ENCODE measurements at regions not wholly inside any gene's neighbourhood (a gene's known extent, or its start where the extent isn't known, plus 50 kb on each side); places are given as distances from the start of the nearest gene placed in this dataset.

DNA sequence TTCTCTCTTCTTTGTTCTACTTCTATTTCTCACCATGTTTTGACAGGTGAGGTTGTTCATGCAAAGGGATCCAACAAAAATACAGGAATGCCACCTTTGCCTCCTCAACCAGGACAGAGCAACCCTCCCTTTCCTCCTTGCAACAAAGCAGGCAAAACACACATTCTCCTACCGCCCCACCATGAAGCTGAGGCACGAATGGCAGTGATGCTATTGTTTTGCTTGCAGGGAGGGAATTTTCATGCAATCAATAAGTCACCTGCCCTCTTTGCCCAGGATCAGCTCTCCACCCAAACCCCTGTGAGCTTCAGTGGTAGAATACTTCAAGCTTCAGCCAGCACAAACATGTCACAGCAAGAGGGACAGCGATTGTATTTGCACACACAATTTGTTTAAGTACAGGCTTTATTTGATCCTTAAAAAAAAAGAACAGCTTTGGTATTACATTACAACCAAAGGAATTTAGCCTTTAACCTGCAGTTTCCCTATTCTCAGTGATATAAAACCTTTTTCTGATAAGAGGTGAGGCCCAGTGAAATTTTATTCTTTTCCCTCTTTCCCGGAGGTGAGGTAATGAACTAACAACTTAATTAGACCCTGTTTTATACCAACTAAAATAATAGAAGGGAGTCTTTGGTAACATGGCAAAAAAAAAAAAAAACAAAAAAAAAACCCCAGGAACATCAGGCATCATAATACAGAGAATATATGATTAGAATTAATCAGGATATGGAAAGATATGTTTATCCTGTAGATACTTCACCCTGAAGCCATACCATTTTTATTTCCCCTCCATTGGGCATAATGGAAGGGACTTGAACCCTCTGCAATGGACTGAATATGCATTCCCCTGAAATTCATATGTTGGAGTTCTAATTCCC lies 87.0 kb upstream of the EEA1 start:
- no peak for DNase-seq (ENCODE audit: low read depth)

DNA sequence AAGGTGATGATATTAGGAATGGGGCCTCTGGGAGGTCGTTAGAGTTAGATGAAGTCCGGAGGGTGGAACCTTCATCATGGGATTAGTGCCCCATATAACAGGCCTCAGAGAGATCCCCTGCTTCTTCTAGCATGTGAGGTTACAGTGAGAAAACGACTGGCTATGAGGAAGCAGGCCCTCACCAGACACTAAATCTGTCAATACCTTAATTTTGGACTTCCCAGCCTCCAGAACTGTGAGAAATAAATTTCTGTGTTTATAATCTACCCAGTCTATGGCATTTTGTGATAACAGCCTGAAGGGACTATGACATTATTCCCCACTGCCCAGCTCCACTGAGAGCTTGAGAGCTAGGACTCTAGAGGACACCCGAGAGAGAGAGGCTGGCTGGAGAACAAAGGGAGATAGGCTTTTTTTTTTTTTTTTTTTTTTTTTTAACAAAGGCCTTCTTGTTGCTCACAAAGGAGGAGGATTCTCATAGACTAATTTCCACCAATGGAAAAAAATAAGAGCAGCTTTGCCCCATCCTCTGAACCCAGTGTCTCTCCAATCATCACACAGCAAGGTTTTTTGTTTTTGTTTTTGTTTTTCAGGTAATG lies 87.8 kb upstream of the EEA1 start:
- no peak for DNase-seq (ENCODE audit: low read depth)

DNA sequence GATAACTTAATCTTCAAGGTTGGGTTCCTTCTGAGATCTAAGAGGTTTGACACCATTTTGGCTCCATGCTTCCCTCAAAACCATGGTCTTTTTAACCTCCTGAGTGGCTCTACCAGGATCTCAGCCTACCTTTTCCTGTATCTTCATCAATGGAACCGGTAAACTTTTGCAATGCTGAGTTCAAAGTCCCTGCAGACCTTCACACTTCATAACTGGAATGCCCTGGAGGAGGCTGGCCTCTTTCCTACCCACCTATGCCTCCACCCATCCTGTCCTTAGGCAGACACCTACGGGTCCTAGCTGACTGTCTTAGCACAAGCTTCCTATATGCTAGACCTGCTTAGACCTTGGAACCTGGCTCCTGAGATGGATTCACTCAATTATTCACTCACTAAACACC lies 89.5 kb upstream of the EEA1 start:
- DNase-seq (ENCODE audit: low read depth), result no peak

DNA sequence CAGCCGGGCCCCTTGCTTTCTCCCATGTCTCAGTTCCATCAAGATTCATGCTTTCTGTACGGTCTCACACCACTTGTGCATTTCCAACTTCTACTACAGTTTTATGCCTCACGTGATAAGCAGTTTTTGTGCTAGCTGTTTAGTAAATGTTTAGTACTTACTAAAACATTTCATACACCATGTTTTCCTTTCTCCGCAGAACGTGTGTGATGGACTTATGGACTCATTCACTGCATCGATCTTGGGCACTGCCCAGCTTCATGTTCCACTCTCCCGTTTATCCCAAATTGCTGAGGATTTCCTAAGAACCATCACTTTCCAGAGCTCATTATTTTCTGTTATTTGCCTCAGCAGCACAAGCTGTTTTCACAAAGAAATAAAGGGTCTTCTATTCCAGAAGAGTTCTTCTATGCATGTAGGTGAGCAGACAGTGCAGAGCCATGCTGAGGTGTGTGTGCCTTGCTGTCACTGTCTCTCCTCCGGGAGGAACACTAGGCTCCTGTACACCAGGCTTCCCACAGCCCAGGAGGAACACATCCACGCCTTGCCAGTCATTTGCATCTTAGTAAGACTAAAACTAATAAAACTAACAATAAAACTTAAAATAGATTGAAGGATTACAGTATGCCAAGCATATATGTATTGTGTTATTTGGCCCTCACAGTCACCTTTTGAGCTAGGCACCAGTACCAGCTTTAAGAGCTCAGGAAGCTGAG lies 90.3 kb upstream of the EEA1 start:
- DNase-seq (ENCODE audit: low read depth), result no peak

DNA sequence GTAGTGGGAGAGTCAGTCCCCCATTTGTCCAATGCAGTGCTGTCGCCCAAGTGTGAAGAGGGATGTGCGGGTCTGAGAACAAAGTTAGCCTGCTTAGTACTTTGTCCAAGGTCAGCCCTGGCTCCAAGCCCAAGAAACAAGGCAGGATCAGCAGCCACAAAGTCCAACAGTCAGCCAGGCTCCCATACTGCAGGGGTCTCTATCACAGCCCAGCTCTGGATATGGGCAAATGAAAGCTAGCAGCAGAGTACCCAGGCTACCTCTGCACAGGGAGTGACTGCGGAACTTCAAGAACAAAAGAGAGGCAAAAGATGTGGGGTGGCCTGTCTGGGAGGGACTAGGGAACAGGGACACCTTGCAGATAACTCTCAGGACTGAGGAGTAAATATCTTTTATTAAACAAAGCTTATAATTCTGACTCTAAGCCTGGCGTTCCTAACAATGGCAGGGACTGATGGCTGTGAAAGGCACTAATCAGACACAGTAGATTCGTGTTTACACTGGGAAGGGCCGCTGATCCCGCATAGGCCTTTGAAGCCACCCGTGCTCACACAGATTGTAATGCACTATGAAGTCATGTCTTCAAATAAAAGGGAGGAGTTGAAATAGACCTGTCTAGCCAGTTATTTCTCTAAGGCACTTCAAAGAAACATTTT lies 91.0 kb upstream of the EEA1 start:
- DNase-seq (ENCODE audit: low read depth), result no peak

DNA sequence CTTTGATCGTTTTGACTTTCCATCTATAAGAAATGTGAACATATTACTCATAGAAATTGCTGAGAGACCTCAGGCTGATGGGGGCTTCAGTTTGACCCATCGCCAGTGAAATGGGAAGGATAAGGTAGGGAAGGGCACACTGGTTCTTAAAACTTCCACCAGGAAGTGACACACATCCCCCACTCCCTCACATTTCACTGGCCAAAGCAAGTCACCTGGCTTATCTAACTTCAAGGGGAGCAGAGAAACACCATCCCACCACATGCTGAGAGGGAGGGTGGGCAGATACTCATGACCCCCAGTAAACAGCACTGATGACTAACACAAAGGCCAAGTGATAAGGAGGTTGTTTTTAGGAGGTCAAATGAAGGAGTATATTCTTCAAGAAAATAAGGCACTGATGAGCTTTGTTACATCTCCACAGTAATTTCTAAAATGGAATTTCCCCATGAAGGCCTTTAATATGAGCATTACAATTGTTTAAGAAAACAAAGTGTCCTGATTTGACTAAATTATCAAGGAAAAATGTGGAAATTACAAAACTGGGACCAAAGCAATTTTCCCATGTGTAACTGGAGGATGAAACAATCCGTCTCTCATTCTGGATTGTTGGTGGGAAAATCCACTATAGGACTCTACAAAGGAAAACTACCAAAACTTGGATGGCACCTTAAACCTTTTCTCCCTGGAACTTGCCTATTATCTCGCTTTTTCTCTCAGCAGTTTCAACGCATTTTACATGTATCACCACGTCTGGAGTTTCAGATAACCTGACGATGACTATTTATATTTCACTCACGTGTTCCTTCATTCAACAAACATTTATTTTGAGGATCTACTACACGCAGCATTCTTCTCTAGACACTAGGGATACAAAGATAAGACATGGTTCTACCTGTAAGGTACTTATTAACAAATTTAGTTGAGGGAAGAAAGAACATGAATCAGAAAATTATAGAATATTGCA lies 91.8 kb upstream of the EEA1 start:
- DNase-seq (ENCODE audit: low read depth), result no peak

DNA sequence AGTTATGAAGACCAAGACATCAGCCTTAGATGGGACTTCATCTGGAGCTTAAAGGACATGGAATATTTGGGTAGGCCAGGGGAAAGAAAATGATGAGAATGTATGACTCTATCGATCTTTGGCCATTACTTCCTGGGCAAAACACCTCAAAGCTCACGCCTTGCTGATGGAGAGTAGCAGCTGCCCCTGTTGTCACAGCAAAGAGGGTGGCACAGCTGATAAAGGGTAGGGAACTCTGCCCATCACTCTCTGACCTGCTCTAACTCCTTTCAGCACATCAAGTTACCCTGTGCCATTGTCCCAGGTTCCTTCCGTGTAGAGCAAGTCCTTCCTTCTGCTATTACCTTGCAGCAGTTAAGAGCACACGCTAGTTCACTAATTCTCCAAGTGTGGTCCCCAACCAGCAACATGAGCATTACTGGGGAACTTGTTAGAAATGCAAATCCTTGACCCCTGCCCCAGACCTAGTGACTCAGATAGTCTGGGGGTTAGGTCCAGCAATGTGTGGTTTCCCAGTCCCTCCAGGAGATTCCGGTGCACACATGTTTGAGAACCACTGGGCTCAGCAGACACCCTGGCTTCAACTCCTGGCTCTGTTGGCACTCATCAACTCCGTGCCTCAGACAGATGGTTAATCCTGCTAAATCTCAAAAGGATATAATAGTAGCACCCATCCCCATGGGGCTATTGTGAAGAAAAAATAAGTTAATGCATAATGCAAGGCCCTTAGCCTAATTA lies 93.7 kb upstream of the EEA1 start:
- no peak for DNase-seq (ENCODE audit: low read depth)

DNA sequence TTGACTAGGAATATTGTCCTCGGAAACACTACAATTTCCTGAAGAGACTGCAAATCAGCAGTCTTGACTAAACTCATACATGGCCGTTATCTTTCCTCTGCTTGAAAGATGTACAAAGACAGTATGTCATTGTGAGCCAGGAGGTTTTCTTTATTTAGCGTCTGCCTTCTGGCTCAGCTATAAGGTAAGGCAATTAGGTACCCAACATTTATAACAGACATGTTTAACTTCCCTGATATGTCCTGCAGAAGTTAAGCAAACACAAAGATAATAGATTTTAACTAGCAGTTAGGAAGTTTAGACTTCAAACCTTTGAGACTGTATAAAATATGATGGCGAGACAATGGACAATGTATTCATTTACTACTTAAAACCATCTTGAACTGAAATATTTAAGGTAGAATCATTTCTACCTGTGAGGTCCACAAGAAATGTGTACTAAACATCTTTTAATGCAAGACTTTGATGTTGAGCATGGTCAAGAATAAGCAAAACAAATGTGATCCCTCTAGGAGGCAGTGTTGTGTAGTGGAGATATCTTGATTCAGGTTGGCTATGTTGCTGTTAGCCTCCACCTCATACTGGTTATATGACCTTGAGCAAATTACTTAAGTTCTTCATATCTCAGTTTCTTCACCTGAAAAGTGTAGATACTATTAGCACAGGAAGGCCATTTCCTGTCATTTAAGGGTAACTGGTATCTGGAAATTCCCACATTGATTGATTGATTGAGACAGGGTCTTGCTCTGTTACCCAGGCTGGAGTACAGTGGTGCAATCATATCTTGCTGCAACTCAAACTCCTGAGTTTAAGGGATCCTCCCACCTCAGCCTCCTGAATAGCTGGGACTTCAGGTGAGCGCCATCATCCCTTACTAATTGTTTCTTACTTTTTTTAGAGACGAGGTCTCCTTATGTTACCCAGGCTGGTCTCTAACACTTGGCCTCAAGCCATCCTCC lies 96.3 kb upstream of the EEA1 start:
- peak; percentile 75 for DNase-seq (ENCODE audit: low read depth)

DNA sequence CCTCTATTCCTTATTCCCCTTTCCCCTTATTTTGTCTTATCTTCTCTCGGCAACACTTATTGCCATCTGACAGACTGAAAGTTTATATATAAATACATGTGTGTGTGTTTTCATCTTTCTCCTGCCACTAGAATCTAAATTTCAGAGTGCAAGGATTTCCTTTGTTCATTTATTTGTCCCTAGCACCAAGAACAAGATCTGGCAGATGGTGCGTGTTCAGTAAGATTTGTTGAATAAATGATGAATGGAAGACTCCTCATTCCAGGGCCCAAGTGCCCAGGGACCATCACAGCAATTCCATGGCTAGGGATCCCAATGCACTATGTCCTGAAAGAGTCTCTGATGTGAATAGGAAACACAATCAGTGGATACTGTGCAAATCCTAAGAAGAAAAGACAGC lies 97.9 kb upstream of the EEA1 start:
- no peak for DNase-seq (ENCODE audit: low read depth)

DNA sequence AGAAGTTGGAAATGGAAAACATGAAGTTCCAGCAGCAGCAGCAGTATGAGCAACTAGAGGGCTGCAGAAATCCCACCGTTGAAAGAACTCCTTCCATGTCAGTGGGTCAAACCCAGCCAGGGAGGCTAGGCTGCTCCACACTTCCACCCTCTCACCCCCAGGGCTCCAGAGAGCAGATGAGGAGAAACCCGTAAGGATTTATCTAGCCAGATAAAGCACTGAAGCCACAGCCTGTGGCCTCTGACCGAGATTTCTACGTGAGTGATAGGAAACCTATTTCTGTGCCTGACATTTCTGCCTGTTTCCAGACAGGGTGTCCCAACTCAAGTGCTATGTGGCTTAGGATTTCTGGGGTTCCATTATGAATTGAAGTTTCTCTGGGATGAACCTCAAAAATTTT lies 100.0 kb upstream of the EEA1 start:
- no peak for DNase-seq (ENCODE audit: low read depth)

DNA sequence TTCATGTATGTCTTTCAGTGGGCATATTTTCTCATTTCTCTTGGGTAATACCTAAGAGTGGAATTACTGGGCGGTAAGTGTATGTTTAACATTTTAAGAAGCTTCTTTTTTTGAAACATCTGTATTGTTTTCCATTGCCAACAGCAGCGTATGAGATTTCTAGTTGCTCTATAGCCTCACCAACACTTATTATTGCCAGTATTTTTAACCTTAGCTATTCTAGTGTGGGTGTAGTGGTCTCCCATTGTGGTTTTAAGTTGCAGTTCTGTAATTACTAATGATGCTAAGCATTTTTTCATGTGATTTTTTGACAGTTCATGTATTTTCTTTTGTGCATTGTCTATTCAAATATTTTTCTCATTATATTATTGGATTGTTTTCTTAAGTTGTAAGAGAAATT lies 101.9 kb upstream of the EEA1 start:
- DNase-seq (ENCODE audit: low read depth), result no peak

DNA sequence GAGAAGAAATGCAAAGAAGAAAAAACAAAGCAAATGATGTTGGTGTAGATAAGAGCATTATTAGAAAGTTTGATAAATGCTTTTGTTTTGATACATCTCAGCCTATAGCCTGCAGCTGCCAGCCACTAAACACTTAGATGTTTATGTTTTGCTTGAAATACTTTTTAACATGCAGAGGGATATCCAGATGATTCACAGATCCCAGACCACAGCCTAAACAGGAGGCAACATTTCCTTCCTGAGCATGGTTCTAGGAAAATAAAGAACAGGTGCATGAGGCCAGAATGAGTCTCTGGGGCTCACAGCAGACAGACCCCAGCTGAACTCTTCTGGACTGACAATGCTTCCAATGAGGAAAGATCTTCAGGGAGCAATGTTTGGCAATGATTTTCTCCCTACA lies 103.7 kb upstream of the EEA1 start:
- no peak for DNase-seq (ENCODE audit: low read depth)

DNA sequence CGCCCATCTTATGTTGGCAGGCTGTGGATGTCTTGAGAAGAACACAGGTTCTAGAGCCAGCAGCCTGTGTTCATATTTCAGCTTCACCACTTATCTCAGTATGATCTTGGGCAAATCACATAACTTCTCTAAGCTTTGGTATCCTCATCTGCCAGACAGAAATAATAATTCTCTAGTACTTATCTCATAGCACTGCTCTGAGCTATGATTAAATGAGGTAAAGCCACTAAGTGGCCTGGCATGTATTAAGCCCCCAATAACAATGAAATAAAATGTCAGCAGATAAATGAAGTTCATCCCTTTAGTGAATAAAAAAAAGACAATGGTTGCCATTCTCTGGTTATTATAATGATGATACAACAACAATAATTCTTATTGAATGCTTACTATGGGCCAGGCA lies 104.9 kb upstream of the EEA1 start:
- DNase-seq (ENCODE audit: low read depth), result no peak

DNA sequence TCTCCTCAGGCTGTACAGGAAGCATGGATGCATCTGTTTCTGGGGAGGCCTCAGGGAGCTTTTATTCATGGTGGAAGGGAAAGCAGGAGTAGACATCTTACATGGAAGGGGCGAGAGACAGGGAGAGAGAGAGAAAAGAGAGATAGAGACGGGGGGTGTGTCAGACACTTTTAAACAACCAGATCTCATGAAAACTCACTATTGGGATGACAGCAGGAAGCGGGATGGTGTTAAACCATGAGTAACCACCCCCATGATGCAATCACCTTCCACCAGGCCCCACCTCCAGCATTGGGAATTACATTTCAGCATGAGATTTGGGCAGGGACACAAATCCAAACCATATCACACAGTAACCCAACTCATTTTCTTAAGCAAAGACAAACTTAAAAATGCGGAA lies 110.0 kb upstream of the EEA1 start:
- DNase-seq (ENCODE audit: low read depth), result no peak

DNA sequence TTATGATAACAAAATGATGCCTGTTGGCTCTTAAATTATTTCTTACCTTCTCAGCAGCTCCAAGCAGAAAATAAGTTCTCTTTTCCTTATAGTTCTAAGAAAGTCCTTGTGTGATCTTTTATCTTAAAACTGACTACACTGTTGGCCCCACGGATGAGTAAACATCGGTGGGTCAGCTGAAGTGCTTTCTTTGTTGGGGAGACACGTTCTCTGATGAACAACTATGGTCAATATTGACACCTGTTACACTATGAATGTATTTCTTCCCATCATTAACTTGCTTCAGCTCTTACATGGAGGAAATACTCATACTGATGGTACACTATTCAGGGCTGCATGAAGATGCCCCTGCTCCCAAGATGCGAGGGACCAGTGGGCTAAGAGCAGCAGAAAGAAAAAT lies 110.8 kb upstream of the EEA1 start:
- no peak for DNase-seq (ENCODE audit: low read depth)

DNA sequence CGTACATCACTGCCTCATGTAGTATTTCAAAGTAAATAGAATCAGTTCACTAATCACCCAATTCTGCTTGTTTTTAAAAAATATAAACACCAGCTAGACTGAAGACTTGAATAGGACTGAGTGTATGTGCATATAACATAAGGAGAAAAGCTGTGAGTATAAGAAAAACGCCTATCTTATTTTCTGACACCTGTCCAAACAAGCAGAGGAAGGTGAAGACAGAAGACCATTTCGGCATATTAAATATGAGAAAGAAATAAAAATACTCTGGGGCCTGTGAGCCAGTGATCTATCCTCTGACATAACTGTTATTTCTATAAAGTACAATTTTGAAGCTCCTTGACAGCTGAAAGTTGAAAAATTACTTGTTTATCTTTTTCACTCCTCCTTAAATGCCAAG lies 111.3 kb upstream of the EEA1 start:
- DNase-seq (ENCODE audit: low read depth), result no peak

DNA sequence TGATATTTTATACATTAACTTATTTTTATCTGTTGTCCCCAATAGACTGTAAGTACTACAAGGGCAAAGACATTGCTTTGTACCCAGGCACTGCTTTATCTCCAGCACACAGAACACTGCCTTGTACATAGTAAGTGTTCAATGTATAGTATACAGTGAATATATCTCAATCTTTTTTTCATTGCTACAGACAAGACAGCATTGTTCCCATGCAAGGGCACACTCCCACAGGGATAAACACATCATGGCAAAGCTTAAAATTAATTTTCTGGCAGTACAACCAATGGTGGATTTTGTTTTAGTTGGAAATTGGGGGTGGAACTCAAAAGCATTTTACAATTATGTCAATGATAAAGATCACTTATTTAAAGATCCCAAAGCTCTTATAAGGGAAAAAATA lies 112.3 kb upstream of the EEA1 start:
- DNase-seq (ENCODE audit: low read depth), result no peak

DNA sequence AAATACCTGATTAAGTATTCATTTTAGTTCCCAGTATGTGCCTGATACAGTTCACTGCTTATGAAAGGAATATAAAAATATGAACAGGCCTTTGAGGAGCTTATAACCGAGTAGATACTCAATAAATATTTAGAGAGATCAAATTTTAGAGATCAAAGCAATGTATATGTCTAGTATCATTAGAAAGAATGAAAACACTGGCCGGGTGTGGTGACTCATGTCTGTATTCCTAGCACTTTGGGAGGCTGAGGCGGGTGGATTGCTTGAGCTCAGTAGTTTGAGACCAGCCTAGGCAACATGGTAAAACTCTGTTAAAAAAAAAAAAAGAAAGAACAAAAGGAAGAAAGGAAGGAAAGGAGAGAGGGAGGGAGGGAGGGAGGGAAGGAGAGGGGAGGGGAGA lies 113.2 kb upstream of the EEA1 start:
- no peak for DNase-seq (ENCODE audit: low read depth)

DNA sequence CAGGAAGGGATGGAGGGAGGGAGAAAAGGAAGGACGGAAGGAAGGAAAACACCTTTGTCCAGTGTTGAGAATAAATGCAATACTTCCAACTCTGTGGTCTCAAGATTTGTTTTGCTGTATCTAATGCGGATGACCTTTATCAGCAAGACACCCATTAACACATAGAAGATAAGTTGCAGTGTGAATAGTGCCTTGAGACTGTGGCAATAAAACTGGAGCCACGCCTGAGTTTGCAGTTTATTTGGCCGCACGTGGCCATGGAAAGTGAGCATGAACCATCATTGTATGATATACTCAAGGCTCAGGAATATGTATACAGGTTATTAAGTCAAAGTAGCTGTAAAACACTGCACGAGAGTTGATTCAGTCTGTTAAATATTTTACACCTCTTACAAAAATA lies 113.6 kb upstream of the EEA1 start:
- no peak for DNase-seq (ENCODE audit: low read depth)

All from fibroblast of the conjunctiva (primary cell).